ENCODE measurements at regions not wholly inside any gene's neighbourhood (a gene's known extent, or its start where the extent isn't known, plus 50 kb on each side); places are given as distances from the start of the nearest gene placed in this dataset.

GRCh38 chr5:116673453-116673852 is 98.8 kb upstream of the SEMA6A start:
- TF ChIP-seq POLR2A (IDR thresholded peaks at IDR 0.05): no peak
- TF ChIP-seq, protein P1, sequence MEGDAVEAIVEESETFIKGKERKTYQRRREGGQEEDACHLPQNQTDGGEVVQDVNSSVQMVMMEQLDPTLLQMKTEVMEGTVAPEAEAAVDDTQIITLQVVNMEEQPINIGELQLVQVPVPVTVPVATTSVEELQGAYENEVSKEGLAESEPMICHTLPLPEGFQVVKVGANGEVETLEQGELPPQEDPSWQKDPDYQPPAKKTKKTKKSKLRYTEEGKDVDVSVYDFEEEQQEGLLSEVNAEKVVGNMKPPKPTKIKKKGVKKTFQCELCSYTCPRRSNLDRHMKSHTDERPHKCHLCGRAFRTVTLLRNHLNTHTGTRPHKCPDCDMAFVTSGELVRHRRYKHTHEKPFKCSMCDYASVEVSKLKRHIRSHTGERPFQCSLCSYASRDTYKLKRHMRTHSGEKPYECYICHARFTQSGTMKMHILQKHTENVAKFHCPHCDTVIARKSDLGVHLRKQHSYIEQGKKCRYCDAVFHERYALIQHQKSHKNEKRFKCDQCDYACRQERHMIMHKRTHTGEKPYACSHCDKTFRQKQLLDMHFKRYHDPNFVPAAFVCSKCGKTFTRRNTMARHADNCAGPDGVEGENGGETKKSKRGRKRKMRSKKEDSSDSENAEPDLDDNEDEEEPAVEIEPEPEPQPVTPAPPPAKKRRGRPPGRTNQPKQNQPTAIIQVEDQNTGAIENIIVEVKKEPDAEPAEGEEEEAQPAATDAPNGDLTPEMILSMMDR (IDR thresholded peaks at IDR 0.05): no peak
